OCI-LY3 (cell line): ENCODE measurements at regions not wholly inside any gene's neighbourhood (a gene's known extent, or its start where the extent isn't known, plus 50 kb on each side); places are given as distances from the start of the nearest gene placed in this dataset.

Source experiments
- CTCF ChIP-seq: fragments of 200-600, 300-600 bp; sonication (generic); IDR thresholded peaks from 2 replicates; pipeline ENCODE4 v1.5.1; 2014; ENCODE audit warnings: antibody characterized with exemption, low read length, low read depth
- EZH2phosphoT487 ChIP-seq: fragments of 200-600 bp; shearing (Covaris generic); IDR thresholded peaks from 2 replicates; pipeline ENCODE4 v1.6.1; 2018; ENCODE audit warnings: antibody characterized with exemption, mixed run types, low read depth

GRCh38 chr5:128799945-128800344 lies 165.3 kb upstream of the SLC27A6 start:
- TF ChIP-seq CTCF (no peak), EZH2phosphoT487 (no peak)
